ENCODE measurements at regions not wholly inside any gene's neighbourhood (a gene's known extent, or its start where the extent isn't known, plus 50 kb on each side); places are given as distances from the start of the nearest gene placed in this dataset.
"Not testable (repeated sequence)": the region's sequence is repeated elsewhere in the genome, so short reads cannot be mapped to it uniquely, and the experiment has no call there.

DNA sequence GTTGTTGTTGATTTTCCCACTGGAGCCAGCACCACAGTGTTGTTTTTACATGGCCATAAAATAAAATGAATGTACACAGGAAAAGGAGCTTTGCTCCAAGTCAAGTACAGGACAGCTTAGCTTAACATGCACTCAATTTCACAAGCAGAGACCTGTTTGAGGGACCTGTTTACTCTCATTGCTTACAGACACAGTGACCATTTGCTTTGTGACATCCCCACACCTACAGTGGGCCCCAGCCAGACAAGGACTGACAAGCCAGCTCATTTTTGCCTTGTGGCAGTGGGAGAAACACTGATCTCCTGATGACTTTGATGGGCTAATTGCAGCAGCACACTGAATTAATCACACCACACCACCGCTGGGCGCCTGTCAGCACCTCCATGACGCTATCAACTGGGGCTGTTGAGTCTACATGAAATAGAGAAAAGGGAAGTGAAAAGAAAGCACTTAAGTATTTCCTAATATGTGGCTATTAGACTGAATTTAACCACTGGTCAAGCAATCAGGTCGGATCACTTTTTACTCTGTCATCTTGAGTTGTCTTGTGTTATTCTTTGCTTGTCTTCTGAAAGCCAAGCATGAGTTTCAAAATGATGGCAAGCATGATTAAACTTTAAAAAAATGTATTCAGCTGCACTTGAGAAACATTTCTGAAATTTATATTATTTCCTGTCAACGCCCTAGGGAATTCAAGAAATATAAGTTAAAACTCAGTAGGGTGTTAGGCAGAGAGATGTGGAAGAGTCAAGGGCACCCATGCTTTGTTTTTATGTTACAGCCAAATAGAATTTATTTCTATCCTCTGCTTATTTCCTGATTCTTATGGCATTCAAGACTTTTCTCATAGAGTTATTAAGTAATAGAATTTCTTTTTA is 557.7 kb downstream of the RAB28 start:
- no peak for DNase-seq

- DNase-seq: no peak
These were observed 559.3 kb downstream of the RAB28 start for GRCh38 chr4:12924728-12925320.

DNA sequence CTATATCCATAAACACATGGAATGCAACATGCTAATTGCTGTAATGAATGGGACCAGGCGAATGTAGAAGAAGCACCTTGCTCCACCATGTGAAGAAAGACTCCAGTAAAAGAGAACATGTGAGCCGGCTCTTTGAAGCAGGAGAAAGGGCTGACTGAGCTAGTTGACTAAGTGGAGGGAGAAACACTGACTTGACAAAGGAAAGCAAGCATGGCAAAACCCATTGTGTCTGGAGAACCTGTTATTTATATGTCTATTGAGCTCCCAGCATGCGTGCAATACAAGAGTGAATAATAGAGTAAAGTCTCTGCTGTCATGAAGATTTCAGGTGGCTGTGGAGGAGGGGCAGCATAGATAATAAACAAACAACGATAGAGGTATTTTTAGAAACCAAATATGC is 559.9 kb downstream of the RAB28 start:
- DNase-seq: no peak

DNA sequence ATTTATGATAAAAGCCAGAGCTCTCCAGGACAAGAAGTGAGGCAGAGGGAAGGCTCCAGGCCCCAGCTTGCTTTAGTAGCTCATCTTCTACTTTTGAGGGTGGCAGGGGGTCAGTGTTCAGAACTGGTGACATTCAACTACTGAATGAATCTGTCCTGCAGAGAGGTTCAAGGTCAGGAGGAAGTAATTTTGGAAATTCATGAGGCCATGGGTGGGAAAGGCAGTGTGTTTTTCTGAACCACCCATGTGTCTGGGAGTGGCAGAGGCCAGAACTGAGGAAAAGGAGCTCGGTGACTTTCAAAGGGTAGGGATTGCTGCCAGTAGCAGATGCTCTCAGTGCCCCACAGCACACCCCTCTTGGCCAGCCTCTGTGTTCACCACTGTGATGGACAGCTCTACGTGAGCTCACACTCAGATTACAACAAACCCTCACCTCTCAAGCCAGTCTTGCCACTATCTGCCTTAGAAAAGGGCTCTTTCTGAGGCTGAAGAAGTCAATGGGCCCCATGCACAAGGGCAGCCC is 571.2 kb downstream of the RAB28 start:
- no peak for DNase-seq

- DNase-seq: no peak
These were observed 572.3 kb downstream of the RAB28 start for GRCh38 chr4:12911750-12912358.

- DNase-seq: not testable (repeated sequence)
These were observed 580.5 kb downstream of the RAB28 start for GRCh38 chr4:12903640-12904039.

GRCh38 chr4:12902735-12903134 is 581.4 kb downstream of the RAB28 start:
- DNase-seq: no peak

GRCh38 chr4:12897954-12898353 is 586.2 kb downstream of the RAB28 start:
- DNase-seq: no peak

DNA sequence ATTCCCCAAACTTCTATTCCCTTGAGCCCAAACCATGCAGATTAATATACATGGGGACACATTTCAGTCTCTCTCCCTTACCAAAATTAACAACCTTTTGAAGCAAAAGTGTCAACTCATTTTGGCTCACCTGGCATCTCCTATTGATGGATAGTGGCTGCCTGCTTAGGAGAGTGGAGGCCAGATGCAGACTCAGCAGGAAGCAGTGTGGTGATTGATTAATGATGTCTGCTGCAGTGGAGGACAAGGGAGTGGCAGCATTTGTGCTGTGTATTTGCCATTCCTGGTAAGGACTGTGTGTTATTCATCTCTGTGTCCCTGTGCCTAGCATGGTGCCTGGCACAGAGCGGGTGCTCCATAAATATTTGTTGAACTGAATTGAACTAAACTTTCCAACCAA is 590.1 kb downstream of the RAB28 start:
- DNase-seq: no peak

DNA sequence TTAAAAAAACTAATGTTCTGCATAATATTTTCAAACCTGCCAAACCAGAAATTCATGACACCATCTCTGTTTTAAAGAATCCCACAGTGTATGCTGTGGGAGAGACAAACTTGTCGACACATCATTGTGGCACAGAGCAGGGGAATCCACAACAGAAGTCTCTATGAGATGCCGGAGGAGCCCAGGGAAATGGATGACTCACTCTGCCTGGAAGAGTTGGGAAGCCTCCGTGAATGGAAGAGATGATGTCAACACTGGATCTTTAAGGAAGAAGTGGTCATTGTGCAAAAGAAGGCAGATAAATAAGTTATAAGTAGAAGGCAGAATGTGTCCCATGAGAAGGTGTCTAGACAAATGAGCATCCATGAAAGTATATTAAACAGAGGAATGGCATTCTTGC is 595.1 kb downstream of the RAB28 start:
- no peak for DNase-seq

GRCh38 chr4:12884846-12885796 is 599.0 kb downstream of the RAB28 start:
- no peak for DNase-seq

GRCh38 chr4:12881945-12882584 is 602.1 kb downstream of the RAB28 start:
- DNase-seq: no peak

DNA sequence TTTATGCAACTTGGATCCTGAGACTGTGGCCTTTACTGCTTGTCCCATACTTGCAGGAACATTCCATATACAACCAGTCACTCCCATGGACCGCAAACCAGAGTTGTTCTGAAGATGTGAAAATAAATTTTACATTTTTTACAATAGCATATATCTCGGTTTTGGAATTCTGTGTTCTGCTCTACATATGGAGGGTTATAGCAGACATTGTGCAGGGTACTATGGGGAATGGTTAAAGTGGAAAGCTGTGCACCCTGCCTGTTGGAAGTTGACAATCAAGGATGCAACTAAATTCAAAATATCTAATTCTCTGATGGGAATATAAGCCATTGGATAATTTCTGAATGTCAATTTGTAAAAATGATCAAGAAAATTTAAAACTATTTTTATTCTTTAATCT is 603.3 kb downstream of the RAB28 start:
- no peak for DNase-seq

- no peak for DNase-seq
These were observed 604.6 kb downstream of the RAB28 start for GRCh38 chr4:12879496-12879895.

GRCh38 chr4:12875640-12876243 is 608.4 kb downstream of the RAB28 start:
- DNase-seq: no peak

DNA sequence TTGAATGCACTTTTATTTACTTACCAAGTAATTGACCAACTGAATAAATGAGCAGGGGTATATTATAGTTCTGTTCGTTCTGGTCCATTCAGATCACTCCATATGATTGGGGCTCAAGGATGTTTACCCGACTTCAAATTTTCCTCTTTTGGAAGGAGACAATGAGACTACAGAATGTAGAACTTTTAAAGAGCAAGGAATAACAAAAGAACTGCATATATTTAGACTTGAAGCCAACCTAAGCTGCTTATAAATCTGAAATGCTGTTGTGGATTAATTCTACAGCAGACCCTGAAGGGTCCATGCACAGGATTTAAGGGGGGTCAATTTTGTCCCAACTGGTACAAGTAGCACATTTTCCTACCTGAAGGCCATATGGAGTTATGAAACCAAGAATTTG is 610.8 kb downstream of the RAB28 start:
- no peak for DNase-seq

GRCh38 chr4:12861422-12861821 is 622.7 kb downstream of the RAB28 start:
- DNase-seq: no peak

- DNase-seq: no peak
These were observed 631.5 kb downstream of the RAB28 start for GRCh38 chr4:12852338-12853307.

DNA sequence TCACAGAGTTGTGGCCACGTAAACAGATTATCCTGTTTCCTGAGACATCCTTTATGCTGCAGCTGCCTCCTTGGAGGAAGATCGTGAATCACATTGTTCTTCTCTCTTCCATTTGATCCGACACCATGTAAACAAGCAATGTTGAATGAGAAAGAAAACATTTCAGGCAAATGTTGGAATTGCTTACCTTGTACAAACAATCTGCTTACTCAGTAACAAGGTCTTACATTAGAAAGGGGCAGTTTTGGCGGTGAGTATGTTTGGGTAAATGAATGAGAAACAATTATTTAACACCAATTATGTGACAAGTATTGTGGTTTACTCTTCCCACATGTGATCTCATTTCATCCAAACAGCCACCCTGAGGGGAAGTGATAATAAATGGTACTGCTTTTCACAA is 637.8 kb downstream of the RAB28 start:
- DNase-seq: no peak

DNA sequence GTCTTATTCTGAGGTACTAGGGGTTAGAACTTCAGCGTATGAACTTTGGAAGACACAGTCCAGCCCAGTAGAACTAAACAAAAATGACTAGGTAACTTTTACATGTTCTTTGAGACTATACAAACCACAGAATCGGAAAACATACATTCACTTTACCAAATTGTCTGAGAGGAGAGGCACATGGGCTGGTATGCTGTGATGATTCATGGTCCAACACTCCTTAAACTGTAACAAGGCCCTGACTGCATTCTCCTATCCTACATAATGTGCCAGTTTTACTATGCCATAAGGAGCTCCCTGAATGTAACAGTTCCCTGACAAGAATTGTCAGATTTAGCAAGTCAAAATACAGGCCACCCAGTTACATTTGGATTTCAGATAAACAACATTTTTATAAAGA is 640.0 kb downstream of the RAB28 start:
- DNase-seq: no peak
